T-helper 1 cell (primary cell): ENCODE measurements at regions not wholly inside any gene's neighbourhood (a gene's known extent, or its start where the extent isn't known, plus 50 kb on each side); places are given as distances from the start of the nearest gene placed in this dataset.
A peak's percentile ranks its signal among the peaks of the same experiment; 100 is the strongest.
"Not testable (repeated sequence)": the region's sequence is repeated elsewhere in the genome, so short reads cannot be mapped to it uniquely, and the experiment has no call there.

Experiments
- DNase-seq, 5 donors: peaks; one replicate each; pipeline ENCODE4 v3.0.0-alpha.2; 2012 to 2020

DNA sequence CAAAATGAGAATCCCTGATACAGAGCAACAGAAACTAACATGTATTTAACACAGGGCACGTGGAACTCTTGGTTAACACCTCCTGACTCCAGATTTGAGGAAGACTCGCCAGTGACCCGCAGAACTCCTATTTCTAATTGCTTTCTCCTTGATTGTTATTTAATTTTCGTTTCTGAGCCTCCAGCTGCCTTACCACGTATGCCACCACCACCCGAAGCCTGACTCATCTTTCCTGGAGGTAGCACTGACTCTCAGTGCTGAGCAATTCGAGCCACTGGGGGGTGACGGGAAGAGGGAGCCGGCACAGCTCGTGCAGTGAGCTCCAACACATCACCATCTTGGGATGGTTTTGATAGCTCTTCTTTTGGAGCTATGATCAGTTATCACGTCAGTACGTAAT lies 273.9 kb upstream of the MGMT start:
- DNase-seq = peak in 1 of 5 donors; percentile 3

DNA sequence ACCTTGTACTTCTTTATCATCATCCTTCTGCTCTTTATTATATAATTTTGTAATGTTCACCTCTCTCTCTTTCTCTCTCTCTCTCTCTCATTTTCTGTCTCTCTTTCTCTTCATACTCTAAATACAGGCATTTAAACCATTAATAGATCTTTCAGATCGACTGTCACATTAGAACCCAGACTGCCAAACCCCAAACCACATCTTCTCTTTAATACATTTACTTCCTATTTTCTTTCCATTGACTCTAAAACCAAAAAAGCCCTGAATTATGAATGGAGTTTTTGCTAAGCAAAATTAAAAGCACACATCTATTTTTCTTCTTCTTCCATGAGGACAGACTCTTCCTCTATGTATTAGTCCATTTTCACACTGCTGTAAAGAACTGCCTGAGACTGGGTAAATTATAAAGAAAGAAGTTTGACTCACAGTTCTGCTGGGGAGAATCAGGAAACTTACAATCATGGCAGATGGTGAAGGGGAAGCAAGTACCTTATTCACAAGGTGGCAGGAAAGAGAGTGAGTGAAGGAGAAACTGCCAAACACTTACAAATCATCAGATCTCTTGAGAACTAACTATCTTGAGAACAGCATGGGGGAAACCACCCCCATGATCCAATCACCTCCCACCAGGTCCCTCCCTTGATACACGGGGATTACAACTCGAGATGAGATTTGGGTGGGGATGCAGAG lies 272.7 kb upstream of the MGMT start:
- no peak for DNase-seq

DNA sequence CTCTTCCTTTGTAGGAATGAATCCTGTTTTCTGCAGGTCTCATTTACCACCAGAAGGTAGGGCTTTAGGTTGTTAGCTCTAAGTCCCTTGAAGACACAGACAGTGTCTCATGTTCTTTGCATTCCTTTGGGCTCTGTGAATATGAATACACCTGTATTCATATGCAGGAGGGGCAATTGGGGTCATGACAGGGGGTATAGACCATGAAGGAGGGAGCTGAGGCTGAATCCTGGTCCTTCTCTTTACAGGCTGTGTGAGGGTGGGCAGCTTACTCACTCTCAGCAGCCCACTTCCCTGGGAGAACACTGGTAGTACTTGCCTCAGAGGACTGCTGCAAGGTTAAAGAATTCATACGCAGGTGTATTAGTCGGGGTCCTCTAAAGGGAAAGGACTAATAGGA lies 267.2 kb upstream of the MGMT start:
- no peak for DNase-seq

DNA sequence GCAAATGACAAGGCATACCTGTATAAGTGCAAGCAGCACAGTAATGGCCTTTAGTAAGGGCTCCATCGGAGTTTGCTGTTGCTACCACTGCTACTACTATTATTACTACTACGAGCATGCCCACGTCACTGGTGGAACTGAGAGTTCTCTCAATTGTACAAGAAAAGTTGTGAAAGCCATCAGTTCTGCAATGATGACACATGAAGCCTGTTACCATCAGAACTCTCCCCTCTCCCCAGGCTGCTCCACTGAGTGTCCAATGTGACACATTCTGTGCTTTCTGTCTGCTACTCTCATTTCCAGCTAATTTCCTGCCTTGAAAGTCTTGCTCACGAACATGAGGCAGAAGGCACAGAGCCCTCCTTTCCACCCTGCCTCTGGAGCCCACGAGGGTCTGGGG lies 263.2 kb upstream of the MGMT start:
- no peak for DNase-seq

DNA sequence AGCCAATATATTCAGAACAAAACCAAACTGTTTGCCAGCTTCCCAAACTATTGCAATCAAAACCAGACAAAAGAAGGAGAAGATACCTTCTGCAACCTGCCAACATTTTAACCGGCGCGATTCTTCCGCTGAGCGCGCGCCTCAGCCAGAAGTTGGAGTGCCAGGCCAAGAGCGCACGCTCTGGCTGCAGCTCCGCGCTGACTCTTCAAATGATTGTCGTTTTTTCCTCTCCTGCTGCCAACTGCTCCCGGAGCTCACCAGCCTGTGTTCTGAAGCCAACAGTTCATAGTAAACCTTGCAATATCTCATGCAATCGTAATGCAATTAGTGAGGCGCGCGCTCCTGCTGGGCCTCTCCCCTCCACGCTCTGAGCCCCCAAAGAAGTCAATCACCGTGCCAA lies 259.7 kb upstream of the MGMT start:
- no peak for DNase-seq

DNA sequence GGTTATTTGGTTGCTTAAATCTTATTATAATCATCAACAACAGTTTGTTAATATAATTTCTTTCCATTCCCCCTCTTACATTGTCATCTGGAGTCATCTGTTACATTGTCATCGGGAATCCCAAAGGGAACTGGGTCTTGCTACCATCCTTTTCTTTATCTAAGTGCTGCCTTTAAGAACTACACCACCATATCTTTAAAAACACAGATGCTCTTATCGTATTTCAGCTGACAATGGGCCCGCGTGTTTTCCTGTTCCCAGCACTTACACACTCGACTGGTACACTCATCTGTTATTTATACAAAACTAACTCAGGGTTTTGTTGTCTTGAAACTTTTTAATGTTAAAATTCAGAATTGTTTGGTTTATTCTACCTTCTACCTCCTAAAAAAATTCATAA lies 256.2 kb upstream of the MGMT start:
- DNase-seq = no peak

DNA sequence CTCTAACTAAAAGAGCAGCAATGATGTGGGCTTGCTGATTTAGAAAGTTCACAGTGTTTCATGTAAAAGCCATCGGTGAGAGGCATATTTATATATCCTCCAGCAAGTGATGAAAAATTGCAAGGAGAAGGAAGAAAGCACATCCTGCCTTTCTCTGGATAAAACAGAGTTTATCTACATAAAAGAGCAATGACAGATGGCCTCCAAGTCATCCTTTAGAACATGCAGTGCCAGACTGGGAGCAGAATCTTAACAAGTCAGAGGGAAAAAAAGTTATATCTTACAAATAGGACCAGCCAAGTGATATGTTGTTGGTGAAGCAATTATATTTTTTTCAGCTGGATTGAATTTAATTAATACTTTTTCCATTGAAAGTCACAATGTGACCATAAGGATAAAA lies 253.8 kb upstream of the MGMT start:
- DNase-seq = no peak

DNA sequence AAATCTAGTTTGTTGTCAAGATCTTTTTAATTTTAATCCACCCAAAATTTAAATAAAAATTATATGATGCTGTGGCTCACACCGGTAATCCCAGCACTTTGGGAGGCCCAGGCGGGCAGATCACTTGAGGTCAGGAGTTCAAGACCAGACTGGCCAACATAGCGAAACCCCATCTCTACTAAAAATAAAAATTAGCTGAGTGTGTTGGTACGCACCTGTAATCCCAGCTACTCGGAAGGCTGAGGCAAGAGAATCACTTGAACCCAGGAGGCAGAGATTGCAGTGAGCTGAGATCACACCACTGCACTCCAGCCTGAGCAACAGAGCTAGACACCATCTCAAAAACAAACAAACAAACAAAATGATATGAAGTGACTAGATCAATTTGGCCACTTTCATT lies 253.0 kb upstream of the MGMT start:
- not testable (repeated sequence) for DNase-seq

DNA sequence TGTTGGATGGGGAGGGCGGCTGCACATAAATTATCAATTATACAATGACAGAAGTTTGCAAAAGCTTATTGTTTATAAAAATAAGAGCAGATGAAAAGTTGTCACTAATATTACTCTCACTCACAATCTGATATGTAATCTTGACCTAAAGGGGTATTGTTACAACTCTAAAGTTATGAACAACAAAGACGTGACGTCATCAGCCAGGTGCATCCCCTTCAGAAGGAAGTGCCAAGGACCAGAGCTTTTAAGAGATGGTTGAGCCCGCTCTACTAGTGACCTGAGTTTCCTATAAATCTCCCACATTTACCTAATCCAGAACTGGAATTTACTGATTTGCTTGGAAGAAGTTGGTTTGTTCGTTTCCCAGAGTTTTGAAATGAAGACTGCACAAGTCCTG lies 247.7 kb upstream of the MGMT start:
- no peak for DNase-seq

DNA sequence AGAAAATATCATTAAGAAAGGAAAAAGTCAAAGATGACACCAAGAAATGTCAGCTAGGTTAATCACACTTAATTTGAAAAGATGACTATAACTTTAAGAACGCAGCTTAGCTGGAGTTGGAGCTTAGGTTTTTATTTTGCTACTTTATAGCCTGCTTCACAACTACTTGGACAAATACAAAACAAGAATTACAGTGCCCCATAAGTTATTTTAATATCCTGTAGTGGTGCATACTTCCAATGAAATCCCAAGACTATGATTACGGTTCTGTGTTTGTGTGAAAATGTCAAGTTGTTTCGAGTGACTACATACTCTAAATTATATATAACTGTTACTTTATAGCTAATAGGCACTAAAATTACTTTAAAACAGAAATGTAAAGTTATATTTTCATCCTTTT lies 244.6 kb upstream of the MGMT start:
- DNase-seq = no peak

DNA sequence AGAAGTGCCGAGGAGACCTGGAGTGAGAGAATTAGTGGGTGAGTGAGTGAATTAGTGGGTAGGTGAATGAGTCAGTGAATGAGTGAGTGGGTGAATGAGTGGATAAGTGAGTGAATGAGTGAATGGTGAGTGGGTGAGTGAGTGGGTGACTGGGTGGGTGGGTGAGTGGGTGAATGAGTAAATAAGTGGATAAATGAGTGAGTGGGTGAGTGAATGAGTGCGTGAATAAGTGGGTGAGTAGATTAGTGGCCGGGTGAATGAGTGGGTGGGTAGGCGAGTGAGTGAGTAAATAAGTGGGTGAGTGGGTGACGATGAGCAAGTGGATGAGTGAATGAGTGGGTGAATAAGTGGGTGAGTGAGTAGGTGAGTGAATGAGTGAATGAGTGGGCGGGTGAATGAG lies 243.7 kb upstream of the MGMT start:
- no peak for DNase-seq

DNA sequence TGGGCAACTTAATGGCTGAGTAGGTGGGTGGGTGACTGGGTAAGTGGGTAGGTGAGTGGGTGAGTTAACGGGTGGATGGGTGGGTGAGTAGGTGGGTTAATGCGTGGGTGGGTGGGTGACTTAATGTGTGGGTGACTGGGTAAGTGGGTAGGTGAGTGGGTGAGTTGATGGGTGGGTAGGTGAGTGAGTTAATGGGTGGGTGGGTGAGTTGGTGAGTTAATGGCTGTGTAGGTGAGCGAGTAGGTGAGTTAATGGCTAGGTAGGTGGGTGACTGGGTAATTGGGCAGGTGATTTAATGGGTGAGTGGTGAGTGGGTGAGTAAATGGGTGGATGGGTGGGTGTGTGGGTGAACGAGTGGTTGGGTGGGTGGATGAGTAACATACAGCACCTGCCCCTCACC lies 243.0 kb upstream of the MGMT start:
- DNase-seq = no peak

DNA sequence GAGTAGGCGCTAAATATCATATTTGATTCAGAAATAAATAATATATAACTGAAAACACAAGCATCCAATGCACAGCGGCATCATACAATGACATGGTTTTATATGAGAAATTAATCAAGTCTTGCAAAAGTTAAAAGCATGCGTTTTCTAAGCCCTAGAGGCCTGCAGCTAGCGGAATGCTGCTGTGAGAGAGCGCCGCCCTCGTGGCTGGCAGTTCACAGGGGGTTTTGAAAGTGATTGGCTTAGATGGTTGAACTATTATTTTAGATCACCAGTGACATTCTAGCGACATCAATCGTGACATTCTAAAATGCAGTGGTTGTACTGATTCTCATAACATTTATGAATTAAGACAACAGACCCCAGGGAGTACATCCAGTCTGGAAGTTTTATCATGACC lies 235.2 kb upstream of the MGMT start:
- no peak for DNase-seq

DNA sequence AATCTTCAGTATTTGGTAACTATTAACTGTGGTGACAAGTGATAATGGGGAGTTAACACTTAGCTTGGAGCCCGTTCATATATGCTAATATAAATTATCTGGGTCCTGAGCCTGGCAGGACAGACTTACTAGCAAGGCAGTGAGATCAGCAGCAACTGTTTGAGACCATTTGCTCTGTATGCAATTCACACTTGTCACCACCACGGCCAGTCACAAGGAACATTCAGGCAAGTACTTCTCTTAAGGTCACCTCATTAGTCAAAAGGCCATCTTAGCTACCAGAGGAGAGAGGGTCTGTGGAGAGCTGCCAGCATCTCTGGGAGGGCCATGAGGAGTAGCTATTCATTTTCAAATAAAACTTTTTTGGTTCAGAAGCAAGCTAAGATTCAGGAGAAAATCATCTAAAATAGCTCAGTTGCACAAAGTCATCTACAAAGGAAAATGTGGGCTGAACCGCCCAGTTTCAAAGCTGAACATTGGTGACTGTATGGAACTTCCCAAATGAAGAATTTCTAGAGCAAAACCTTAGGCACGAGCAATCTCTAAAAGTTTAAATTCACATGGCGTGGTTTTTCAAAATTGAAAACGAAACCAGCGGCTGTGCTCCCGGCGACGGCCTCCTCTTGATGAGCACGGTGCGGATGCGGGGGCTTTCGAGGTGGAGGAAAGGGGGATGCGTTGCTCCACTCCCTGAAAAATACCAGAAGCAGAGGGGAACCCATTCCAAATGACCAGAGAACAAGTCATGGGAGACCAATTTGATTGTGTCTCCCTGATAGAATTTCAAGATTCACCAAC lies 233.5 kb upstream of the MGMT start:
- no peak for DNase-seq

DNA sequence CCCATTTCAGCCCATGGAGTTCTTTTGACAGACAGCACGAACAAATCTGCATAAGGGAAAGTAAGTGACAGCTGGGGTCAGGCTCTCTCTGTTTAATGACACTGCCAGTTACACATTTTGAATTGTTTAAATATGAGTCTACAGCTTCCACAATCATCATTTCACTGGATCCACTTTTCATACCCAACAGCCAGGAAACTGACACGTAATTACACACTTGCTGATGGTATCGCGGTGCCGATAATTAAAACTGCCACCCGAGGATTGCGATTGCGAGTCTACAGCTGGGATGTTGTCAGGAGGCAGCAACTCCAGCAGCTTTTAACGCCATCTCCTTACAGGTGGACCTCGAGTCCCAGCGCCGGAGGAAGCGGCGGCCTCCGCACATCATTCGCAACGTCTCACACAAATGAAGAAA lies 230.8 kb upstream of the MGMT start:
- no peak for DNase-seq

DNA sequence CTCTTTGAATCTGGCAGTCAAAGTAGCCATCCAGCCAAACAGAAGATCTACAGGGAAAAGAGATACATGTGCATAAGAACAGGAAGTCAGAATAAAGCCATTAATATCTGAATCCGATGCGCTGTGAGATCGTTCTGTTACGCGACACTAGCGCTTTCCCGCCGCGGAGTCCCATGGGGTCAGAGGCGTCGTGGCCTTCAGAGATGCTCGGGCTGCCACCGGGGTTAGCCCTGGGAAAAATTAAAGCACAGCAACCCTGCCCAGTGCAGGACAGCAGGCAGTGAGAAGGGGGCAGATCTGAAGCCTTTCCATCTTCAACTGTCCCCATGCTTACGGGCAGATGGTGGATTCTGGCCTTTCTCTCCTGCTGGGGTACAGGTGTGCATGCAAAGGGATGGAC lies 225.6 kb upstream of the MGMT start:
- DNase-seq = no peak

DNA sequence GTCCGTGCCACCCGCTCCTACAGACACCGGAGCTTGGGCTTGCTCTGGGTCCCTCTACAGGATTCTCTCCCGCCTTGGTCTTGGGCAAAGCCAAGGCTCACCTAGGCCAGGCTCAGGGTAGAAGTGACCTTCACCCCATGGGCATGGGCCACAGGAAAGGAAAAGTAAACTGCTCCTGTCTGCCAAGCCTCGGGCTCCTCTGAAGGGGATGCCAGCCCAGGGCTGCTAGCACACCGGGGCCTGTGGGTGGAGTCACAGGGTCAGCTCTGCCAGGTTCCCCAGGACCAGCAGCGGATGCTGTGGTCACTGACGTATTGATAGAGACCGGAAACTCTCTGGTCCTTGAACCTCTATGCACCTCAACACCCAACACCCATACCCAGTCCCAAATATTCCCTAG lies 222.7 kb upstream of the MGMT start:
- DNase-seq = no peak

DNA sequence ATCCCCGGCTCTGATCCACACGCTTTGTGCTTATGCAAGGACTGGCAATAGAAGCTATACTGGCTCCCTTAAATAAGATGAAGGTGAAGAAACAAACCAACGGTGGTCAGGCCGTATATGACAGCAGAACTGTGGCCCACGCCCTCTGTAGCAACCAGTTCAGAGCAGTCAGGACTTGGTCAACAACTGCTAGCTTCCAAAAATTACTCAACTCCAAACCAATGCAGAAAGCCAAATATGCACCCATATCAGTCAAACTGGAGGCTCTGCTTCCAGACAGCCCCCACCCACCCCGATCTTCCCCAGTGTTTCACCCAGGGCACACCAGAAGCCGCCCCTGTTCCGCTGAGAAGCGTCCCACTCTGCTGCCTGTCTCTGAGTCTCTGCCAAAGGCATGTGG lies 222.3 kb upstream of the MGMT start:
- DNase-seq = no peak

DNA sequence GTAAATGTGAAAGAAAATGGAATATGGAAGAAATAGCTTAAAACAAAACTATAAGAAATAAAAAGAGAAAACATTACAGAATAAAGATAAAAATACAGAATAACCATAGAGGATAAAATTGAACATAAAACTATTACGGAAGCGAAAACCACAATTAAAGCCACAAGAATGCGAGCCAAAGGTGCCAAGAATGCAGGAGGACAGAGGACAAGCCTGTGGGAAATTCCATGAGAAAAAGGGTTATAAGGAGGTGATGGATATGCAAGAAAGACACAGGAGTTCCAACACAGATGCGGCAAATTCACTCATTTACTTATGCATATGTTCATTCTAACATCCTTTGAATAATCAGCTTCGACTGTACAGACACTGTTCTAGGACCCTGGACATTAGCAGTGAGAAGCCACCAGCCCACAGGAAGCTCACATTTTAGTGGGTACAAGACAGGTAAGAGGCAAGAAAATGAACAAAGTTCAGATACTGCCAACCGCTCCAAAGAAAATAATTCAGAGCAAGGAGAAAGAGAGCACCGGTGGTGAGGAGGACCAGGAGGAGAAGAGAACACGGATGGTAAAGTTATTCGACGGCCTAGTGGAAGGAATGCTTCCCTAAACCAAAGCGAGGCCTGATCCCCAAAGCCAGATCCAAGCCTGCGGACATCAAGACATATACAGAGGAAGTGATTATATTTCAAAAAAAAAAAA lies 213.7 kb upstream of the MGMT start:
- DNase-seq = no peak

DNA sequence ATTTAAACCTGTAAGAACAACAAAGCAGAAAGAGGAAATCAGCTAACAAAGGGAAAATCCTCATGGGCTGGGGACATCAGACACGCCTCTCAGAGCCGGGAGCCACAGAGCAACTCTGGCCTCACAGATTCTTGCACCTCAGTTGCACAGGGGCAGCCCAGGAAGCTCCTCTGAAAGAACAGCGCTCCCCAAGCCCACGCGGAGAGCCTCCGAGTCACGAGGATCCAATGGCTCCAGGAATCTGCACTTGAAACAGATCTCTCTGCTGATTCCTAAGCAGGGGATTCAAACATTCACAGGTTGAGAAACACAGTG lies 213.2 kb upstream of the MGMT start:
- DNase-seq = no peak

DNA sequence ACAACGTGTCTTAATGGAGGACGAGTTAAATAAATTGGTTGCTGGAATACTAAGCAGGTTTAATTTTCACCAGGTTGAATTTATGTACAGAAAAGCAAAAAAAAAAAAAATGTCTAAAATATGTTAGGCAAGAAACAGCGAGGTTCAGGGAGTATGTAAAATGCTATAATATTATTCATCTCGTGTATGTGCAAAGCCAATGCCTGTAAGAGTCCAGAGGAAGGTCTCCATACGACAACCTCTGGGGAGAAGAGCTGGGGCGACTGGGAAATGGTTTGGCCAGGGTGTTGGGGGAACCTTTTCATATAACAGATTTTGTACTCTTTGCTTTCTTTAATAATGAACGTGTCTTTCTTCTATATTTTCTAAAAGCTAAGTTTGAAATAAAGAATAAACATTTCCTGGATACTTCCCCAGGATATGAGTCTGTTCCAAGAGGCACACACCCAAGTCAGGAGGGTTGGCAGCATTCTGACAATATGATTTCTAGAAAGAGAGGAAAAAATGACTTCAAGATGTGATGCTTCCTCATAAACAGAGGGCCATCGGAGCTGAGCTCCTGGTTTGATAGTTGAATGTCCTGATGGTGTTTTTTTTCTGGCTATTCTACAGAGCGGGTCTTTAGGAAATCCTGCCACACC lies 208.6 kb upstream of the MGMT start:
- DNase-seq = no peak

DNA sequence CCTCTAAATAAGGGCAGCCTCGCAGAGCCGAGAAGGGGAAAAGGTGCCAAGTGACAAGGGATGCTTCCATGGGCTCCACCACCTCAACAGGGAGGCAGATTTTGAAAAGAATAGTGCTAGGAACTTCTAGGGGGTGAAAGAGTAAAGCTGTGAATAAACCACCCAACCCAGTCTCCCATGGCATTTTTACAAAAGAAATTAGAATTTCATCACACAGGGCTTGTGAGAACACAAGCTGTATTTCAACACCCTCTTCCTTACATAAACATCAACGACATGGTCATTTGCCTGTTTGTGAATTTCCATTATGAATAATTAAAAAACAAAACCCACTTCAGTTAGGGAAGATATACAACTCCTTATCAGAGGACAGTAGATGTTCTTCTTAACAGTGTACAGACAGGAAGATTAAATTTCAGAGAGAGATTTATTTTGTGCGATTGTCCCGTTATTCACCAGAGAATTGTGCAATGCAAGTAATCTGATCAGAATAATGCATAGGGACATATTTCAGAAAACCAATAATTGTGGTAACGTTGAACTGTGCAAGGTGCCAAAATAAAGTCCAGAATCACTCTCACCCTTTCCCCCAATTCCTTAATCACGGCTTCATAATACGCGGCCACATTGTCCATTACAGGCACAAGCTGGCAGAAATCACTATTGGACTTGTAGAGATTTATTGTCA lies 207.8 kb upstream of the MGMT start:
- no peak for DNase-seq

DNA sequence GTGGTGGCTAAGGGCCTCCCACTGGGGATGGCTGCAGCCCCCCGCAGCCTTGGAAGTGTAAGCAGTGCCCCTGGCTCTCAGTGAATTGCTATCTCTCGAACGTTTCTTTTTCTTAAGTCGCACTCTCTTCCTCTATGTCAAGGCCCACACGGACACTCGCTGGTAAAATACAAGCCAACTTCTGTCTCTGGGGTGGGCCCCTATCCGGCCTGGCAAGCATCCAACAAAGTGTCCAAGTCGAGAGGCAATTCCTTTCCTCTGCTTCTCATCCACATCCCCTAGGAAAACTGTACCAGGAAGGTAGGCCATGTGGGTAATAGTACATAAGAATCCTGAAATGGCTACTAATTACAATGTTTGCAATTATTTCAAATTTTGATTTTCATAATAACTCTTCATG lies 194.9 kb upstream of the MGMT start:
- DNase-seq = no peak
